ENCODE measurements at regions not wholly inside any gene's neighbourhood (a gene's known extent, or its start where the extent isn't known, plus 50 kb on each side); places are given as distances from the start of the nearest gene placed in this dataset.

GRCh38 chr7:54680377-54681005, 78.5 kb downstream of the SEC61G start:
- TF ChIP-seq POLR2A (IDR thresholded peaks at IDR 0.05) (no peak), CTCF (IDR thresholded peaks at IDR 0.05) (no peak), POLR2AphosphoS5 (IDR thresholded peaks at IDR 0.05) (no peak), EP300 (IDR thresholded peaks at IDR 0.05) (no peak)

Data from stomach (tissue), 4 donors.